C1 segment of cervical spinal cord (tissue), 14 donors: ENCODE measurements at regions not wholly inside any gene's neighbourhood (a gene's known extent, or its start where the extent isn't known, plus 50 kb on each side); places are given as distances from the start of the nearest gene placed in this dataset.

Experiments used
- DNase-seq, 14 donors: peaks; one replicate each; lab custom pipeline; 2025; lab: John Stamatoyannopoulos, UW

GRCh38 chr5:107325866-107326265 lies 344.9 kb downstream of the EFNA5 start:
- no peak for DNase-seq

GRCh38 chr5:107324809-107325208 lies 345.9 kb downstream of the EFNA5 start:
- DNase-seq: no peak

- no peak for DNase-seq
These were observed 346.7 kb downstream of the EFNA5 start for GRCh38 chr5:107324071-107324470.

DNA sequence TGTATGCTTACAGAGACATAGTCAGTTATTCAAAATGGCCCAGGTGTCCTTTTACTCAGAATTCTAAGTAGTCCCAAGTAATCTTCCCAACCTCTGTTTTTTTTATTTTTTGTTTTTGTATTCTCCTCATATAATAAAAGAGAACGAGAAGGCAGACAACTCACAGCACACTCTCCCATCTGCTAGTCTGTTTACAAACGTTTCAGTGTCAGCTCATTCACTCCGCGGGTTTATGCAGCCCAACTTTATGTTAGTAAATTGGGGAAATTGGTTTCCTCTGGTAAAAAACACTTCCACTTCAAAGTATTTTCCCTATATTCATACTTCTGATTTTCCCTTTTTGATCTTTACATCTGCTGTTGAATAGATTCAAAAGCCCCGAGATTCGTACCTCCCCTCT lies 347.2 kb downstream of the EFNA5 start:
- no peak for DNase-seq

GRCh38 chr5:107322936-107323335 lies 347.8 kb downstream of the EFNA5 start:
- DNase-seq: no peak

DNA sequence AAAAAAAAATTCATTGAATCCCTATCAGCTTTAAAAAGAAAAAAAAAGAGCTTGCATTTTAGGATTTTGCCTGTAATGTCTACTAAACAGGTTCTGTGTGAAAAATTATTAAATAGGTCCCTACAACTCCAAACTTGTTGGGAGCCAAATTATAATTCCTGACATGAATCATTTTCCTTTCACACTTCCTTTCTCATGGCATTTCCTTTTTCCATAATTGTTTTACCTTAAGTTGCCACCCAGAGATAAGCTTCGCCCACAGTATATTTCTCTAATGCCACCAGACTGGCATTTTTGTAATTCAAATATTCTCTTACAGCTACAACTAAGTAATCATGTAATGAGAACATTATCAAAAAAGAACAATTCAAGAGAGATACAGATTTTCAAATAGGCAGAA lies 348.8 kb downstream of the EFNA5 start:
- DNase-seq: no peak

DNA sequence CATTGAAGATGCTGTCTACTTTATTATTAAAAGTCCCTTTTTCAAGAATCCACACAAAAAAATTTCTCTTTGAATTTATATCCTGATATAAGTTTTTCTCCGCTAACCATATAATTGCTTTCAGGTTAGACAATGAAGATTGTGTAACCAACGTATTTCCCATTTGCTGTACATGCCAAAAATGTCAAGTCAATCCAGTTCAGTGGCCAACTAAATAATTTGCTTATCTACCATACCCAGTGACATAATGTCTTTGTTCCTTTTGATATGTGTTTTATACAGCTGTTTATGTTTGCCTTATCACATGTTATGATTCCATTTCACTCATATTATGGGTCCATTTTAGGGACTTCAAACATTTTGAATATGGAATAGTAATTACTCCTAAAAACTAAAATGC lies 349.9 kb downstream of the EFNA5 start:
- DNase-seq: no peak

DNA sequence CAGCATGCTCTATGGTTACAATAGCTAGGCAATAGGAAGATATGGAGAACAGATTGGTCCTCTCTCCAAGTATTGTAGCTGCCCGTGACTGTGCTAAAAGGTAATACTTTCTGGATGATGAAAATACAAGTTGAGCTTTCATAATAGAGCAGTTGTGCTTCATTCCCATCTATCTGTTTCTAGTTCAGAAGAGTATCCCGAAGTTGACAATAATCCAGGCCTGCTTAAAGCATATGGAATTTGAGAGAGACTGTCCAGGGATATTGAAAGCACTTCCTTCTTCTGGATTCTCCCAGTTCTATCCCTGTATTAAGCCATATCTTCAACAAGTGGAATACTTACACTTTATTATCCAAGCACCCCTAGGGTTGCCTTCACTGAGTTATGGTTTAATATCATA lies 350.4 kb downstream of the EFNA5 start:
- DNase-seq: no peak

DNA sequence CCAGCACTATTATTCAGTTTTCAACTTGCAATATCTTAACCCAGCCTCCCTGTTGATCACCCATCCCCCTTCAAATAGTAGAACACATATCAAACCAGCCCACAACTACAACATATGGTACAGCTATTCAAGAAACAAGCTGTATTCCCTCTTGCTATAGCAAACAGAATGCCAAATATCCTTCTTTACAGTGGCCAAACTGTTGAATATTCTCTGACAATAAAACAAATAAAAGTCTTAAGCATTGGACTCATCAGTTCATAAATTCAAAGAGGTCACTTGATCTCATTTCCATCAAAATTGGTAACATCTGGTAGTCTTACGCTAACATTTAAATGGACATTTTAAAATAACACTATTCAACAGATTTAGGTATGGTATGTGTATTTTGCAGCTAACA lies 350.8 kb downstream of the EFNA5 start:
- no peak for DNase-seq

DNA sequence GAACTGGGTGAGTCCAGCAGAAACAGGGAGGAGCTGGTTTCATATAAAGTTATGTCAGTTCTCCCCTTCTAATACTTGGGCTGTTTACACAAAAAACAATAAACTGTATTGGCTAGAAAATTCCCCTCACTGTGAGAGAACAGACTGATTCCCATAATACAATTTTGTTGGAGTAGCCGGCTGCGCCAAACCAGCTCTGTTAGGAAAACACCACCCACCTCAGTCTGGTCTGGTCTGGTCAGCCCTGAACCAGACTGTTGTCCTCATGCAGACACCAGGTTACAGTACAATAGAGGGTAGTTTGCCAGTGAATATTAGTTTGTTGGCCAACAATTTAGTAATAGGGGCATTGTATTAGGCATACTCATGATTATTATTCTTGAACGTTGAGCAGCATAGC lies 356.4 kb downstream of the EFNA5 start:
- no peak for DNase-seq

DNA sequence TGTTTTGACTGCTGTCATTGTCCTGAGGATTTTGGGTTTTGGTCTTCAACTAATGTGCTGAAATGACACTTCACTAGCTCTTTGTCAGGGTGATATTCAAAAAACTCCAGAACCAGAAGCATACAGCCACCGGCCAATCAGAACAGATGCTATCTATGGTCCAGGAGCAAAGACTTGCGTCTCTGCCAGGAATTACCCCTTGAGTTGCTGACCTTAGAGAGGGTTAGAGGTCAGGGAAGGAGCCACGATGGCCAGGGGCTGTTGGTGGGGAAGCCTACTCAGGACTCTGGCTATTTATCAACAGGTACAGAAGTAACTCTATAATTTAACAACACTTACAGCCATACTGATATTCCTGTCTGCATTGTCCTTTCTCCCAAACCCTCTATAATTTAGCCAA lies 356.8 kb downstream of the EFNA5 start:
- no peak for DNase-seq

GRCh38 chr5:107313098-107313497 lies 357.6 kb downstream of the EFNA5 start:
- no peak for DNase-seq

GRCh38 chr5:107310181-107310580 lies 360.6 kb downstream of the EFNA5 start:
- DNase-seq: no peak

- DNase-seq: no peak
These were observed 364.1 kb downstream of the EFNA5 start for GRCh38 chr5:107306594-107306993.

DNA sequence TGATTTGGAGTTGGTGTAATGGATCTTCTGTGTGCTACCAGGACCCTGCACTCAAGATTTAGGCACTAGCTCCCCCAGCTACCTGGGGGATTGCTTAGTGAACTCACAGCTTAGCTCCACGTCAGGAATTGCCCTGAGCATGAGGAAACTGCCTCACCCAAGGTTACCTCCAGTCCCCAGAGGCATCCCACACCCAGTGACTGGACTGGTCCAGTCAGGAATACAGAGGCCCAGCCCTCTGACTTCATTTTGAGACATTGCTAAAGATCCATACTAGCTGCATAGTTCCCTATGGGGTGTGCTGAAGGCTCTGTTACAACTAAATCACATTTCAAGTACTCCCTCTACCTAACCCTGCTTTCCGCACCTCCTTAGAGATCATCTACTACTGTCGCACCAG lies 364.7 kb downstream of the EFNA5 start:
- no peak for DNase-seq

- no peak for DNase-seq
These were observed 366.1 kb downstream of the EFNA5 start for GRCh38 chr5:107304684-107305083.

- DNase-seq: no peak
These were observed 367.4 kb downstream of the EFNA5 start for GRCh38 chr5:107303171-107303968.

GRCh38 chr5:107302441-107302840 lies 368.3 kb downstream of the EFNA5 start:
- DNase-seq: no peak

GRCh38 chr5:107301999-107302398 lies 368.7 kb downstream of the EFNA5 start:
- no peak for DNase-seq

- DNase-seq: no peak
These were observed 369.9 kb downstream of the EFNA5 start for GRCh38 chr5:107300721-107301327.

- no peak for DNase-seq
These were observed 374.2 kb downstream of the EFNA5 start for GRCh38 chr5:107296572-107296971.

GRCh38 chr5:107295914-107296313 lies 374.8 kb downstream of the EFNA5 start:
- DNase-seq: no peak

GRCh38 chr5:107294669-107295068 lies 376.1 kb downstream of the EFNA5 start:
- no peak for DNase-seq

GRCh38 chr5:107294211-107294550 lies 376.6 kb downstream of the EFNA5 start:
- no peak for DNase-seq
